NCI-H2196 treated with DMSO at 0.1 percent for 48 hours (cell line): ENCODE measurements at regions not wholly inside any gene's neighbourhood (a gene's known extent, or its start where the extent isn't known, plus 50 kb on each side); places are given as distances from the start of the nearest gene placed in this dataset.
"Not testable (repeated sequence)": the region's sequence is repeated elsewhere in the genome, so short reads cannot be mapped to it uniquely, and the experiment has no call there.

Experiments used
- DNase-seq: peaks from one replicate; lab custom pipeline; 2025; ENCODE audit not compliant: unreplicated experiment; lab: John Stamatoyannopoulos, UW

DNA sequence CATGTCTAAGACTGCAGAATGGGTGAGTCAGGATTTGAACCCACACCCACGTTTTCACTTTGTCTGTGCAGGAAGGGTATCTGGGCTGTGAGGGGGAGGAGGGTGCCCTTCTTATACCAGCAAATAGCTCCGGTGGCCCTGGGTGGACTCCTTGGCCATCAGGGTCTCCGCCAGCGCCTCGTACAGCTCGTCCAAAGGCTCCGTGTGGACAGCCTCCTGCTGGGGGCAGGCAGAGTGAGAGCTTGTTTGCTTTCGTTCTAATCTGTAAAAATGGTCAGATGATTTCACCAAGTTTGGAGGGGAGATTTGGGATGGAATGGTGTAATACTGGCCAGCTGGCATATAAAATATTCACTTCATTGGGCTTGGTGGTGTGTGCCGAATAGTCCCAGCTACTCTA, 111.7 kb upstream of the CCZ1B start:
- not testable (repeated sequence) for DNase-seq

DNA sequence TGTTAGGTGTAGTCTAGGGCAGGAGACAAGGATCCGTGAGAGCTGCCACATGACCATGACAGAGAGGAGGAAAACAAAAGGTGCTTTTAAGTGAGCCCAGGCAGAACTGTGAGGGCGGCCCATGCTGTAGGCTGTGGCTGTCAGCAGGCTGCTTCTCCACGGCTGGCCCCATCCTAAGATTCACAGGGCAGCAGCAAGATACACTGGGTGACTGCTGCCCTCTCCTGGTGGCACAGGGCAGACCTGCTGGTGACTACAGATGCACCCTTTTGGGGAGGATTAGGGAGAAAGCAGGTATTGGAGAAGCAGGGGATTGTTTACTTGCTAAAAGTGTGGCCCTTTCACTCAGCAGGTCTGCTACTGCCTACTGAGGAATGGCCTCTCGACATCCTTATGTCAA, 112.2 kb upstream of the CCZ1B start:
- not testable (repeated sequence) for DNase-seq

DNA sequence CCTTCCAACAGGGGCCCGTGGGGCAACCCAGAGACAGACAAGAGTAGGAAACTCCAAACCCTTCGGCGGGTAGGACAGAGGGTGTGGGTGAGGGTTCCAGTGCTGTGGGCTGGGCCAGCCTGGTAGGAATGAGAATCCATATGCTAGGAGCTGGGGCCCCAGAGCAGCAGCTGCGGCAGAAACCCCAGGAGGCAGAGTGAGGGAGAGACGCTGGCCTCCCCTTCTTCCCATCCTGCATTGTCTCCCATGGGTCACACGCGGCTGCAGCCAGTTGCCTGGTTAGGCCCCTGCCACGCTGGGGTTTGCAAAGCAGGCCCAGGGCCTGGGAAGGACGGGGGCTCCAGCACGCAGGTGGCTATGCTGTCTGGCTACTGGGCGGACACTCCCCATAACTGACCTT, 113.1 kb upstream of the CCZ1B start:
- DNase-seq: not testable (repeated sequence)

DNA sequence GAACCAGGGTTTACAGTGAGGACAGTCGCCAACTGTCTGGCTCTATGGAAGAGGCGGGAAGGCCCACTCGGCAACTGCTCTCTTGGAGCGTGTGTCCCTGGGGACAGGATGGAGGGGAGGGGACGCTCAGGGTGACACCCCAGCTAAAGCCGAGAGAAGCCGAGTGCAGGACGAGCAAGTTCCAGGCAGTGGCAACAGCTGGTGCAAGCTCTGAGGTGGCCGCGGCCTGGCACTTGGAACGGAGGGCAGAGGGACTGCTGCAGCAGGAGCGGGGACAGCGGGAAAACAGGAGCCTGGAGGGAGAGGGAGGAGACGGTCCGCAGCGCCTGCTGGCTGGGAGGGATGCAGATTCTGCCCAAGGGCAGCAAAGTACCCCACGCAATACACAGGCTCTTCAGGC, 113.8 kb upstream of the CCZ1B start:
- not testable (repeated sequence) for DNase-seq

DNA sequence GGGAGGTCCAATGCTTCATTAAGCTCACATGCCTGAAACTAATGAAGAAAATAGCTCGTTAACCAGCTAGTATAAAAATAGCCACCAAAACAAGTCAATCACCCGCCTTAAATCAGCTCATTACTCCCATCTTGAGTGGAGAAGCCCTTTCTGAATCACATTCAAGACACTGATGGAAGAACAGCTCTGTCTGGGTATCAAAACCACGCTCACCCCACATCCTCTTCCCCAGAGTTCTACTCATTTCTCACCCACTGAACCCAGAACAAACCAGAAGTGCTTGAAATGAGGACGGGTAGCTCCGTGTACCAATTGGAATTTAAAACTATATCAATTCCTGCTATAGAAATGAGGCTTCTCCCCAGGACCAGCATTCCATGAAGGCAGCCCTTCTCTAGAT, 120.8 kb upstream of the CCZ1B start:
- DNase-seq: not testable (repeated sequence)

DNA sequence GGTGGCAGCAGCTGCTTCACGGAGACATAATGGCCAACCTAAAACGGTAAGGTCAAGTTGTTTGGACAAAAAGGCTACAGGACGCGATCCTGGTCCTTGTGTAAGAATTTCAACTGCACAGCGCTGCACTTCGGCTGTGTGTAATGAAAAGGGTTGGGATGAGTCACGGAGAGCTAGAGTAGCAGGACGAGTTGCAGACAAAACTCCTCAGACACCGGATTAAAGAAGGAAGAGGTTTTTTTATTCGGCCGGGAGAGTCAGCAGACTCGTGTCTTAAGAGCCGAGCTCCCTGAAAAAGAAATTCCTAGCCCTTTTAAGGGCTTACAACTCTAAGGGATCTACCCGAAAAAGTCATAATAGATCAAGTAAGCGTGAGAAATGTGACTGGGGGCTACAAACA, 124.2 kb upstream of the CCZ1B start:
- DNase-seq: not testable (repeated sequence)

DNA sequence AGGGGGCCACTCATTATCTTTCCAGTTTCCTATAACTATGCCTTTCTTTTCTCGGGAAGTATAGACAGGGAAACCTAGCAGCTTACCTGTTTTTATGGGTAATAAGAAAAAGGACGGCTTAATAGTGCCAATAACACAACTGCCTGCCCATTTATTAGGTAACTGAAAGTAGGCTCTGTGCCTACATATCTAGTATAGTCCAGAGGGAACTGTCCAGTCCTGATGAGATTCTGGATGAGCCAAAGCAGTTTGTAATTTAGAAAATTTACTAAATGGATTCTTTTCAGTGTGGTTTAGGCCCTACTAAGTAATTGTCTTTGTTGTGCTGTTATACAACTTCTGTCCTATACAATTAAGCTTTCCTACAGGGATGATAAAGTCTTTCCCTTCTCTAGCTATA, 125.5 kb upstream of the CCZ1B start:
- DNase-seq: not testable (repeated sequence)

DNA sequence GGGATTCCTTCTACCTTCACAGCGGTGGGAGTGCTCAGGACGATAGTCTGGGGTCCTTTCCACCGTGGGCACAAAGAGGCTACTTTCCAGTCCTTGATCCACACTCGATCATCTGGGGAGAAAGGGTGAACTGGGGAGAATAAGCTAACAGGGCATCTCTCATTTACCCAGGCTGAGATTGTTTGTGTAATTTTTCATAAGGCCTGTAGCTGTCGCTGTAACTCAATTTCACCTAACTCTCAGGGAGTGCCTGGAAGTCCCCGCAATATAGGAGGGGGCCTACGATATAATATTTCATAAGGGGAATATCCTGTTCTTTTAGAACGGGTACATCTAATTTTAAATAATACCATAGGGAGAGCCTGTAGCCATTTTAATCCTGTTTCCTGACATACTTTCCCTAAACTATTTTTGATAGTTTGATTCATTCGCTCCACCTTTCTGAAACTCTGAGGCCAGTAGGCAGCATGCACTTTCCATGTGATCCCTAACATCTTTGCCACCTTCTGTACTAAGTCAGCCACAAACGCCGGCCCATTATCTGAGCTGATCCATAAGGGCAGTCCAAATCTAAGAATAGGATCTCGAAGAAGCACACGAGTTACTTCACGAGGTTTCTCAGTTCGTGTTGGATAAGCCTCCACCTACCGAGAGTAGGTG, 127.2 kb upstream of the CCZ1B start:
- DNase-seq: not testable (repeated sequence)

DNA sequence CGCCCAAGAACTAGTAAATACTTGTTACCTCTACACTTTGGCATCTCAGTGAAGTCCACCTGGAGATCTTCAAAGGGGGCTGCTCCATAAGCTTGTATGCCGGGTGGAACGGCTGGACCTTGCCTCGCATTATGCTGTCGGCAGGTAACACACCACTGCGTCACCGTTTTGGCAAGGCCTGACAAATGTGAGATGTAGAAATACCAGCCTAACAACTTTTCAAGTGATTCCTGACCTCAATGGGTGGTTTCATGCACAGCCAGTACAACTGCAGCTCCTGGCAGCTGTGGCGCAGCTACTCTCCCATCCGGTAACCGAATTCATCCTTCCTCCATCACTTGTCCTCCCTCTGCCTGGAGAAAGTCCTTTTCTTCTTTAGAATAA, 127.7 kb upstream of the CCZ1B start:
- DNase-seq: not testable (repeated sequence)

DNA sequence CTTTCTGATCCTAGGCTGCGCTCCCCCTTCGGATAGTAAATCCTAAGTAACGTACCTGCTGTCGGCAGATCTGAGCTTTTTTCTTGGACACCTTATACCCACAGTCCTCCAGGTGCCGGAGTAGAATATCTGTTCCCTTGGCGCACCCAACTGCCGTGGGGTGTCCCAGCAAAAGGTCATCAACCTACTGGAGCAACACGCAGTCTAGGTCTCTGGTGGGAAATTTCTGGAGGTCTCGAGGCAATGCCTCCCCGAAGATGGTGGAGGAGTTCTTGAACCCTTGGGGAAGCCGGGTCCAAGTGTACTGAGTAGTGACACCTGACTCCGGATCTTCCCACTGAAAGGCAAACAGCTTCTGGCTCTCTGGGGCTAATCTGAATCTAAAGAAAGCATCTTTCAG, 129.3 kb upstream of the CCZ1B start:
- not testable (repeated sequence) for DNase-seq

DNA sequence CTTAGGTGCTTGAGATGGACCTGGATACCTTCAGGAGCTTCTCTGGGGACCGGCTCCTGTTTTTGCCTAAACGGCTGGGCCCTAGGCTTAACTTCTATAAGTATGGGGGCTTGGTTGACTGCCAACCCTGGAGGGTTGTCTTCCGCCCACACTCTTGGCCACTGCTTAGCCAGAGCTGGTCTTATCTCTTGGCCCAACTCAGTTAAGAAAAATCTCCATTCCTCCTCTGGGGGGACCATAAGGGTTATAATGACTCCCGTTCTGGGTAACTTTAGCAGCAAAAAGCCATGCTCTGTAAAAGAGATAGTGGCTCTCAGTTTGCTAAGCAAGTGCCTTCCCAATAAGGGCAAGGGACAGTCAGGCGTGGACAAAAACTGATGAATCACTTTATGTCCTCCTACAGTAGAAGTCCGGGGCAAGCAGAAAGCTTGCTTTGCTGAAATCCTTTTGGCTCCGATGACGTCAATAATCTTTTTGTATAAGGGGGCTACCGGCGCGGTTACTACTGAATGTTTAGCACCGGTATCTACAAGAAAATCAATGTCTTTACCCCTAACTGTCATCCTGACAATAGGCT, 130.0 kb upstream of the CCZ1B start:
- DNase-seq: not testable (repeated sequence)

DNA sequence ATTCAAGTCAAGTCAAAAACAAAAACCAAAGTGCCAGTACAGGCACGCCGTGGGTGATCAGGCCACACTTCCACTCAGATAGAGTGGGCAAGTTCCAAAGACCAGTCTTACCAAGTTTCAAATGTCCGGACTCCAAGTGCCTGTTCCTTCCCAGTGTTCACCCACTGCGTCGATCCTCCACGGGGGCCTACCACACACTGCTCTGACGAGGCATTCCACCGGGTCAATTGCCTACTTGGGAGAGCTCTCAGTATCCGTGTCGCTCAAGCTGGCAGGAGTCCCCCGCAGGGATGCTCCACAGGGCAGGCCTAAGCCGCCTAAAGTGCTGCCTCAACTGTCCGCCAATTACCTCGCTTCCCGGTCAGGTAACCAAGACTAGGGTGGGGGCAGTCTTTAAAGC, 132.3 kb upstream of the CCZ1B start:
- not testable (repeated sequence) for DNase-seq

DNA sequence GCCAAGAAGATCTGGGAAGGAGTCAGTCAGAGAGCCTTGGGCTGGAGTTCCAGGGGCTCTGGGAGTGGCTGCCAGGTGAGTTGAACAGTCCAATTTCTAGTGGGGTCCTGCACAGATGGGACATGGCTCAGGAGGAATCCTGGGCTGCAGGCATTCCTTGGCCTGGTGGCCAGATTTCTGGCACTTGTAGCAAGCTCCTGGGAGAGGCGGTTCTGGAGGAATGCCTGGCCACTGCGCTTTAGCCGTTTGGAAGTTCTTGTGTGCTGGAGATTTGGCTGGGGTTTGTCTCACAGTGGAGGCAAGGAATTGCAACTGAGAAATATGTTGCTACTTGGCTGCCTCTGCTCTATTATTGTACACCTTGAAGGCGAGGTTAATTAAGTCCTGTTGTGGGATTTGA, 133.9 kb upstream of the CCZ1B start:
- not testable (repeated sequence) for DNase-seq

DNA sequence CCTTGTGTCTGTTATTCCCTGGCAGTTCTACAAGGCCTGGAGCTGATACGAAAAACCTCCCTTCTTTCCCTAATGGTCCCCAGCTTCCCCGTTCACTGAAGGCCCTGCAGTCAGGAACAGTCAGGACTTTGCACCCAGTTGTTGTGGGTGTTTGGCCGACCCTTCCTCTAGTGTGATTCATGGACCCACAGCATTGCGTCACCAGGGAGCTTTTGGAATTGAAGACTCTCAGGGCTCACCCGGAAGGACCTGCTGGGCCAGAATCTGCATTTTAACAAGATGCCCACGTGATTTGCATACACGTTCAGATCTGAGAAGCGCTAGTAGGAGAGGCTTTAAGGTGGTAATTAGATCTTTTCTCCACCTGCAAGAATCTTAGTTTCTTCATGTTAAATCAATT, 136.8 kb upstream of the CCZ1B start:
- not testable (repeated sequence) for DNase-seq

DNA sequence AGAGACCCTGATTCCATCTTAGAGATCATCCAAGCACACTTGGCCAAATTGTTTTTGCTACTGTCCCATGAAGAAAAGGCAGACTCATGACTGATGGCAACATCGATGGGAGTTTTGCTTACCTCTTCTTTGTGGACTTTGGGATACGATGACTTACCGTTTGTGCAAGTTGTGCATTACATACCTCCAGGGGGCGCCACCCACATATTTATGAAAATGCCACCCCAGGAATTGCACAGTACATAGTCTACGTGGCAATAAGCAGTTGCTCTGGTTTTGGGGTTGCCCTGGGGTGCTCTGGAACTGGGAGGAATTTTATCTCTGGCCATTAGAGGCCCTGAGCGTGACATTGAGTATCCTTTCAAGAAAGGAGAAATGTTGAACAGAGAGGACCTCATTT, 139.0 kb upstream of the CCZ1B start:
- DNase-seq: not testable (repeated sequence)

DNA sequence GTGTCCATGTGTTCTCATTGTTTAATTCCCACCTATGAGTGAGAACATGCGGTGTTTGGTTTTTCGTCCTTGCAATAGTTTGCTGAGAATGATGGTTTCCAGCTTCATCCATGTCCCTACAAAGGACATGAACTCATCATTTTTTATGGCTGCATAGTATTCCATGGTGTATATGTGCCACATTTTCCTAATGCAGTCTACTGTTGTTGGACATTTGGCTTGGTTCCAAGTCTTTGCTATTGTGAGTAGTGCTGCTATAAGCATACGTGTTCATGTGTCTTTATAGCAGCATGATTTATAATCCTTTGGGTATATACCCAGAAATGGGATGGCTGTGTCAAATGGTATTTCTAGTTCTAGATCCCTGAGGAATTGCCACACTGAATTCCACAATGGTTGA, 144.1 kb upstream of the CCZ1B start:
- not testable (repeated sequence) for DNase-seq

DNA sequence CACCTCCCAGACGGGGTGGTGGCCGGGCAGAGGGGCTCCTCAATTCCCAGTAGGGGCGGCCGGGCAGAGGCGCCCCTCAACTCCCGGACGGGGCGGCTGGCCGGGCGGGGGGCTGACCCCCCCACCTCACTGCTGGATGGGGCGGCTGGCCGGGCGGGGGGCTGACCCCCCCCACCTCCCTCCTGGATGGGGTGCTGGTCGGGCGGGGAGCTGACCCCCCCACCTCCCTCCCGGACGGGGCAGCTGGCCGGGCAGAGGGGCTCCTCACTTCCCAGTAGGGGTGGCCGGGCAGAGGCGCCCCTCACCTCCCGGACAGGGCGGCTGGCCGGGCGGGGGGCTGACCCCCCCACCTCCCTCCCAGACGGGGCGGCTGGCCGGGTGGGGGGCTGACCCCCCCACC, 148.8 kb upstream of the CCZ1B start:
- not testable (repeated sequence) for DNase-seq

DNA sequence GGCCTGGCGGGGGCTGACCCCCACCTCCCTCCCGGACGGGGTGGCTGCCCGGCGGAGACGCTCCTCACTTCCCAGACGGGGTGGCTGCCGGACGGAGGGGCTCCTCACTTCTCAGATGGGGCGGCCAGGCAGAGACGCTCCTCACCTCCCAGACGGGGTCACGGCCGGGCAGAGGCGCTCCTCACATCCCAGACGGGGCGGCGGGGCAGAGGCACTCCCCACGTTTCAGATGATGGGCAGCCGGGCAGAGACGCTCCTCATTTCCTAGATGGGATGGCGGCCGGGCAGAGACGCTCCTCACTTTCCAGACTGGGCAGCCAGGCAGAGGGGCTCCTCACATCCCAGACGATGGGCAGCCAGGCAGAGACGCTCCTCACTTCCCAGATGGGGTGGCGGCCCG, 149.3 kb upstream of the CCZ1B start:
- not testable (repeated sequence) for DNase-seq

DNA sequence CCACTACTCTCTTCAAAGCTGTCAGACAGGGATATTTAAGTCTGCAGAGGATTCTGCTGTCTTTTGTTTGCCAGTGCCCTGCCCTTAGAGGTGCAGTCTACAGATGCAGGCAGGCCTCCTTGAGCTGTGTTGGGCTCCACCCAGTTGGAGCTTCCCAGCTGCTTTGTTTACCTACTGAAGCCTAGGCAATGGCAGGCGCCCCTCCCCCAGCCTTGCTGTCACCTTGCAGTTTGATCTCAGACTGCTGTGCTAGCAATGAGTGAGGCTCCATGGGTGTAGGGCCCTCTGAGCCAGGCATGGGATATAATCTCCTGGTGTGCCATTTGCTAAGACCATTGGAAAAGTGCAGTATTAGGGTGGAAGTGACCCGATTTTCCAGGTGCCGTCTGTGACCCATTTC, 151.3 kb upstream of the CCZ1B start:
- DNase-seq: not testable (repeated sequence)

DNA sequence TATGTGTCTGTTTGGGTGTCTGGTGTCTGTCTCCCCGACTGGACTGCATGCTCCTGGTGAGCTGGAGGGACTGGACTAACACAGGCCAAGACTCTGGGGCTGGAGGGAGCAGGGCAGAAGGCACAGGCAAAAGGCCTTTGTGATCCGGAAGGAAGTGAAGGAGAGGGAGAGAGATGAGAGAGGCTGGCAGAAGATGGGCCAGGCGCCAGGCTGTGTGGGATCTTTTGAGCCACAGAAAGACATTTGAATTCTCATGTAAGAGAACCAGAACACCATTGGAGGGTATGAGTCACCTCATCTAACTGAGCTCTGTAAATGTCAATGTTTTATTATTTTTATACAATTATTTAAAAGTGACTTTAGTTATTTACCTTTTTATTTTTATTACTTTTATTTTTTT, 152.3 kb upstream of the CCZ1B start:
- DNase-seq: not testable (repeated sequence)

DNA sequence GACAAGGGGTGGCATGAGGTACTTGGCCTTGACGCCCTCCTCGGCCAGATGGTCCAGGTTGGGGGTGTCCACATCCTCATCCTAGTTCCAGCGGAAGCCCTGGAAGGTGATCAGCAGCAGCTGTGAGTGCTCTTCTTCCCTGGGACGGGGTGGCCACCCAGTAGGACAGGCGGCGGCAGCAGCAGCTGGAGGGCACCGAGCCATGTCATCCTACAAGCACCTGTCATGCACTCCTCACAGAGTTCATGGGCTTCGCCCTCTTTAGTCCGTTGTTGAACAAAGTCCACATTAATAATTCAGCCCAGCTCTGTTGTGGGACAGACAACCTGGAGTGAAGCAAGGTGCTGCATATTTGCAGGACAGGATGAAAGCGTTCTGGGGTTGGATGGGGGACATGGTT, 153.4 kb upstream of the CCZ1B start:
- DNase-seq: not testable (repeated sequence)

DNA sequence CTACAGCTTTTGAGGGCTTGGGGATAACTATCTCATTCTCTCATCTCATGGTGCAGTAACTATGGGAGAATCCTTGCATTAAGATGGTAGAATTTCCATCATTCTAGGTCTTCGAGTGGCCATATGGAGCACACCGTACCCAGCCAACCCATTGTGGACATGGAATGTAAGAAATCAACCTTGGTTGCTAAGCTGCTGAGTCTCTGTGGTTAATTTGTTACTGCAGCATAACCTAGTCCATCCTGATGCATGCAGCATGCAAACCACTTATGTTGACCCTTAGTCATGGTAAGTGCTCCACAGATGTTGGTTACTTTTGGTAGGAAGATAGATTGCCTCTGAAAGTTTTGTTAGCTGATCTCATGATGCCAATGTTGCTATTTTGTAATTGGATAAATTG, 156.3 kb upstream of the CCZ1B start:
- not testable (repeated sequence) for DNase-seq

DNA sequence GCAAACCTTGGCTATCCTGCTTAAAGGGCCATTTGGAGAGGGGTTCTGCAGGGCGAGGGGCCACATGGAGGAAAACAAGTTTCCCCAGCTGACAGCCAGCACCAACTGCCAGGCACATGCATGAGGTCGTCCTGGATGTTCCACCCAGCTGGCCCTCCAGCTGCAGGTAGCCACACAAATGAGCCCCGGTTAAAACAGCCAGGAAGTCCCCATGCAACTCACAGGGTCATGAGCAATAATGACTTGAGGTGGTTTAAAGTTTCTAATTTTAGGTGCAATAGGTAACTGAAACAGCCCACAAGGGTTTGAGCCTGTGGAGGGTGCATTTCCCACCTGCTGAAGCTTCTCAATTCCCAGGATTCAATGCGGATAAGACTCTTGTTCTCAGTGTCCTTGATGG, 160.8 kb upstream of the CCZ1B start:
- DNase-seq: not testable (repeated sequence)
